WERI-Rb-1 (cell line): ENCODE measurements at regions not wholly inside any gene's neighbourhood (a gene's known extent, or its start where the extent isn't known, plus 50 kb on each side); places are given as distances from the start of the nearest gene placed in this dataset.
"Not testable (repeated sequence)": the region's sequence is repeated elsewhere in the genome, so short reads cannot be mapped to it uniquely, and the experiment has no call there.

ENCODE experiments used
- DNase-seq: peaks from one replicate; pipeline ENCODE4 v3.0.0-alpha.2; 2020
- H3K27ac ChIP-seq: fragments of 250-450 bp; sonication (Bioruptor Pico); 2 replicates; pipeline ENCODE4 v1.5.1; 2020; ENCODE audit warnings: mild to moderate bottlenecking, moderate library complexity
- H3K27me3 ChIP-seq: fragments of 250-450 bp; sonication (Bioruptor Pico); 2 replicates; pipeline ENCODE4 v1.5.1; 2021; ENCODE audit warnings: mild to moderate bottlenecking, low read depth, moderate library complexity; ENCODE audit not compliant: insufficient read depth, severe bottlenecking
- H3K36me3 ChIP-seq: fragments of 250-450 bp; sonication (Bioruptor Pico); 2 replicates; pipeline ENCODE4 v1.5.1; 2020; ENCODE audit warnings: mild to moderate bottlenecking, moderate library complexity
- H3K4me3 ChIP-seq: 2 replicates; pipeline ENCODE4 v1.5.1; 2011; ENCODE audit warnings: low read depth, mild to moderate bottlenecking, control low read depth, low read length
- H3K9me3 ChIP-seq: fragments of 250-450 bp; sonication (Bioruptor Pico); 2 replicates; pipeline ENCODE4 v1.5.1; 2021; ENCODE audit warnings: mild to moderate bottlenecking, moderate library complexity; ENCODE audit not compliant: severe bottlenecking

- H3K27me3 ChIP-seq = not testable (repeated sequence)
Measured at GRCh38 chr9:62848258-62848657, 1658.4 kb downstream of the SPATA31A7 start.

DNA sequence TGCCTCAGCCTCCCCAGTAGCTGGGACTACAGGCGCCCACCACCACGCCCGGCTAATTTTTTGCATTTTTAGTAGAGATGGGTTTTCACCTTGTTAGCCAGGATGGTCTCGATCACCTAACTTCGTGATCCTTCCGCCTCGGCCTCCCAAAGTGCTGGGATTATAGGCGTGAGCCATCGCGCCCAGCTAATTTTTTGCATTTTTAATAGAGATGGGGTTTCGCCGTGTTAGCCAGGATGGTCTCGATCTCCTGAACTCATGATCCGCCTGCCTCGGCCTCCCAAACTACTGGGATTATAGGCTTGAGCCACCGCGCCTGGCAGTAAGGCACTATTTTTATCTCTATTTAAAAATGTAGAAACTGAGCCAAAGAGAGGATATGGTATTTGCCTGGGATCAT, 1660.2 kb downstream of the SPATA31A7 start:
- not testable (repeated sequence) for DNase-seq, H3K4me3 ChIP-seq, H3K9me3 ChIP-seq, H3K27ac ChIP-seq, H3K27me3 ChIP-seq, H3K36me3 ChIP-seq

More at GRCh38 chr9:62848258-62848657, 1658.4 kb downstream of the SPATA31A7 start:
- H3K36me3 ChIP-seq, DNase-seq, H3K9me3 ChIP-seq, H3K4me3 ChIP-seq, H3K27ac ChIP-seq: not testable (repeated sequence)

GRCh38 chr9:62857280-62857679, 1667.4 kb downstream of the SPATA31A7 start:
- not testable (repeated sequence) for H3K9me3 ChIP-seq, H3K4me3 ChIP-seq, H3K36me3 ChIP-seq, DNase-seq, H3K27ac ChIP-seq, H3K27me3 ChIP-seq

GRCh38 chr9:62858240-62858639, 1668.4 kb downstream of the SPATA31A7 start:
- H3K27me3 ChIP-seq, H3K36me3 ChIP-seq: not testable (repeated sequence)

DNA sequence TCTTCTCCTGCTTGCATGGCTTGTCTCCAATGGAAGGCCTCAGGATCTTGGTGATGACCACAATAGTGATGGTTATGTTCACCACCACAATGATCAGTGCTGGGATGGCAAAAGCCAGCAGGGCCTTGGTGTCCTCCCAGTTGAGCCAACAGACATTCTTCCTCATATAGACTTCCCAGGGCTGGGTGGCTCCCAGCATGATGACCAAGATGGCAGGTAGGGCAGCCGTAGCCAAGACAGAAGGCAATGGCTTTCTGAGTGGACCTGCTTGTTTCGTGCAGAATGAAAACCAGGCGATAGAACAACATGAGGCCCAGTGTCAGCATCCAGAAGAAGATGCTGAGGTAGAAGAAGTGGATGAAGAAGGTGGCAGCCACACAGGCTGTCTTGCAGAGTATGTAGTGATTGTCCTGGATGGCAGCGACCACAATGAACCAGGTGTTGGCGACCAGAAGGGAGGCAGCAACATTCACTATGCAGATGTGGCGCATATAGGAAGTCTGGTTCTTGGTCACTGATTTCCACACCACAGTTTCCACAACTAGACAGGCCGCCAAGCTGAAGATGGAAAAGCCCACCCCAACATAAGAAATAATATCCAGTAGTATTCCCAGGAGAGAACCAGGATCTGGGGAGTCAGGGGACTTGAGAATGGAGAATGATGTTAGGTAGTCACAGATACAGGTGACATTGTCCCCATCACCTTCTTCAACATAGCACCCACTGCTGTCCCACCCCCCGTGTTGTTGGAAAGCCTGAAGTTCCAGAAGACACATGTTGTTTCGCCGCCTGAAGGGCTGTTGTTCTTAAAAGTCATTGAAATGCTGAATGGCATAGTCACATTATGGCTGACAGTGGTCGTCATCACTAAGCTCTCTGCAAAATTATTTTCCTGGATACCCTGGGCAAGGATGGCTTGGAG, 1671.4 kb downstream of the SPATA31A7 start:
- H3K9me3 ChIP-seq, H3K27me3 ChIP-seq, H3K4me3 ChIP-seq, DNase-seq, H3K36me3 ChIP-seq, H3K27ac ChIP-seq: not testable (repeated sequence)

More at GRCh38 chr9:62858240-62858639, 1668.4 kb downstream of the SPATA31A7 start:
- not testable (repeated sequence) for H3K4me3 ChIP-seq, H3K27ac ChIP-seq, H3K9me3 ChIP-seq, DNase-seq

- H3K27me3 ChIP-seq, H3K9me3 ChIP-seq, H3K4me3 ChIP-seq, H3K27ac ChIP-seq, H3K36me3 ChIP-seq, DNase-seq: not testable (repeated sequence)
Measured at GRCh38 chr9:62862180-62862579, 1672.3 kb downstream of the SPATA31A7 start.

DNA sequence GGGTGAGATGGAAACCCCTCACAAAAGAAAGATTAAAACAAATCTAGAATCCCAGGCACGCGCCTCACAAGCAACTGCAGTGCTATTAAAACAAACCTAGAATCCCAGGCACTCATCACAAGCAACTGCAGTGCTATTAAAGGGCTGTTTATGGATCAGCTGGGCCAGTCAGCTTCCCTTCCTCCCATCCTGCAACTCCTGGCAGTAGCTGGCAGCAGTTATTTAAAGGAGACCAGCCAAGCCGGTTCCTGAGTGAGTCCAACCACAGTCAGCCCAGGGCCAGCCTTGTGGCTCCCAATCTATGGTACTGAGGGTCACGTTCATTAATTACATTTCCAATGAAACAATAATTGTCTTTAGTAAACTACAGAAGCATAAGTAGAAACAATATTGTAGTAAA, 1673.5 kb downstream of the SPATA31A7 start:
- not testable (repeated sequence) for H3K9me3 ChIP-seq, H3K27me3 ChIP-seq, H3K36me3 ChIP-seq

DNA sequence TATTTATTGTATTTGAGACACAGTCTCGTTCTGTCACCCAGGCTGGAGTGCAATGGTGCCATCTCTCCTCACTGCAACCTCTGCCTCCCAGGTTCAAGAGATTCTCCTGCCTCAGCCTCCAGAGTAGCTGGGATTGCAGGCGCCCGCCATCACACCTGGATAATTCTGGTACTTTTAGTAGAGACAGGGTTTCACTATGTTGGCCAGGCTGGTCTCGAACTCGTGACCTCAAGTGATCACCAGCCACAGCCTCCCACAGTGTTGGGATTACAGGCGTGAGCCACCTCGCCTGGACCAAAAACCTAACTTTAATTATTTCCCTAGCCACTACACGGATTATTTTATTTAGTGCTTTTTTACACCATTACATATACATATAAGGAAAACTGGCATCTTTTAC, 1674.0 kb downstream of the SPATA31A7 start:
- H3K27me3 ChIP-seq, H3K9me3 ChIP-seq, DNase-seq, H3K36me3 ChIP-seq, H3K27ac ChIP-seq, H3K4me3 ChIP-seq: not testable (repeated sequence)

More for the DNA sequence above, 1673.5 kb downstream of the SPATA31A7 start:
- not testable (repeated sequence) for H3K4me3 ChIP-seq, H3K27ac ChIP-seq, DNase-seq

- DNase-seq = peak; percentile 75
- H3K4me3 ChIP-seq = peak overlapping the region; percentile 43
- H3K36me3 ChIP-seq, H3K9me3 ChIP-seq, H3K27ac ChIP-seq, H3K27me3 ChIP-seq: not testable (repeated sequence)
Measured at GRCh38 chr9:62864481-62865469, 1674.9 kb downstream of the SPATA31A7 start.

GRCh38 chr9:62869061-62869460, 1679.2 kb downstream of the SPATA31A7 start:
- not testable (repeated sequence) for DNase-seq, H3K27ac ChIP-seq, H3K36me3 ChIP-seq, H3K27me3 ChIP-seq, H3K9me3 ChIP-seq, H3K4me3 ChIP-seq

GRCh38 chr9:62871765-62872164, 1681.9 kb downstream of the SPATA31A7 start:
- H3K36me3 ChIP-seq, DNase-seq, H3K9me3 ChIP-seq, H3K4me3 ChIP-seq, H3K27me3 ChIP-seq, H3K27ac ChIP-seq: not testable (repeated sequence)

DNA sequence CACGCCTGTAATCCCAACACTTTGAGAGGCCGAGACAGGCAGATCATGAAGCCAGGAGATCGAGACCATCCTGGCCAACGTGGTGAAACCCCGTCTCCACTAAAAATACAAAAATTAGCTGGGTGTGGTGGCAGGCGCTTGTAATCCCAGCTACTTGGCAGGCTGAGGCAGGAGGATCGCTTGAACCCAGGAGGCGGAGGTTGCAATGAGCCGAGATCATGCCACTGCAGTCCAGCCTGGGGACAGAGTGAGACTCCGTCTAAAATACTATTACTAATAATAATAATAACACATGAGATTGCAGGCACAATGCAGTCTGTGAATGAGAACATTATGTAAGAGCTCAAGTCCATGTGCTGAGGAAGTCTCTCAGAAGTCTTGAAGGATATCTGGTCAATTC, 1684.4 kb downstream of the SPATA31A7 start:
- not testable (repeated sequence) for H3K27ac ChIP-seq, DNase-seq, H3K9me3 ChIP-seq, H3K36me3 ChIP-seq, H3K27me3 ChIP-seq, H3K4me3 ChIP-seq

GRCh38 chr9:62874745-62875599, 1685.1 kb downstream of the SPATA31A7 start:
- H3K27ac ChIP-seq, DNase-seq, H3K27me3 ChIP-seq, H3K4me3 ChIP-seq, H3K36me3 ChIP-seq, H3K9me3 ChIP-seq: not testable (repeated sequence)
